ENCODE measurements at regions not wholly inside any gene's neighbourhood (a gene's known extent, or its start where the extent isn't known, plus 50 kb on each side); places are given as distances from the start of the nearest gene placed in this dataset.

GRCh38 chr7:33730958-33731357, 174.4 kb upstream of the BMPER start:
- peaks cover 4% of the 10 kb centered on the region for H3K4me1 ChIP-seq (ENCODE audit: insufficient read depth)
- H3K27me3 ChIP-seq, result no peaks in the 10 kb centered on the region
- no peak for TF ChIP-seq EZH2phosphoT487 (IDR thresholded peaks at IDR 0.05; ENCODE audit: low read depth, severe bottlenecking, unreplicated experiment)
- no peak for TF ChIP-seq CTCF (IDR thresholded peaks at IDR 0.05; ENCODE audit: poor library complexity)
- TF ChIP-seq EZH2 (IDR thresholded peaks at IDR 0.05; ENCODE audit: borderline replicate concordance), result no peak
- no peak overlapping the region for H3K4me2 ChIP-seq
- no peak overlapping the region for H3K27ac ChIP-seq
- H3K79me2 ChIP-seq, result no peaks in the 10 kb centered on the region
- WGBS (ENCODE audit: low lambda C conversion rate, missing lambda C conversion rate), result 83% methylated on average over 4 of the region's 4 CpGs
- no peaks in the 10 kb centered on the region for H3K9me2 ChIP-seq (replicated peaks; ENCODE audit: insufficient read depth)
- no peak overlapping the region for H2AFZ ChIP-seq
- no peak for DNase-seq (ENCODE audit: low spot score)
- no peaks in the 10 kb centered on the region for H3K36me3 ChIP-seq (replicated peaks; ENCODE audit: insufficient read depth, low read depth)
- no peaks in the 10 kb centered on the region for H3K9me3 ChIP-seq (ENCODE audit: low read depth)
- H3K4me3 ChIP-seq, result no peak overlapping the region
- no peaks in the 10 kb centered on the region for H4K20me1 ChIP-seq (ENCODE audit: insufficient read depth, poor library complexity, severe bottlenecking)

- no peak overlapping the region for H3K4me2 ChIP-seq
These were observed 173.4 kb upstream of the BMPER start for GRCh38 chr7:33731912-33732311.

GRCh38 chr7:33732462-33732861, 172.9 kb upstream of the BMPER start:
- Histone ChIP-seq H3K9me2 (replicated peaks; ENCODE audit: insufficient read depth) (no peaks in the 10 kb centered on the region), H3K4me1 (ENCODE audit: insufficient read depth) (peaks cover 4% of the 10 kb centered on the region), H3K27ac (no peak overlapping the region), H3K36me3 (replicated peaks; ENCODE audit: insufficient read depth, low read depth) (no peaks in the 10 kb centered on the region), H3K9me3 (ENCODE audit: low read depth) (no peaks in the 10 kb centered on the region), H3K4me3 (no peak overlapping the region), H4K20me1 (ENCODE audit: insufficient read depth, poor library complexity, severe bottlenecking) (no peaks in the 10 kb centered on the region), H3K4me2 (no peak overlapping the region), H2AFZ (no peak overlapping the region), H3K79me2 (no peaks in the 10 kb centered on the region), H3K27me3 (no peaks in the 10 kb centered on the region)
- 65% methylated on average over 2 of the region's 2 CpGs for WGBS (ENCODE audit: low lambda C conversion rate, missing lambda C conversion rate)
- DNase-seq (ENCODE audit: low spot score), result no peak
- TF ChIP-seq EZH2 (IDR thresholded peaks at IDR 0.05; ENCODE audit: borderline replicate concordance) (no peak), EZH2phosphoT487 (IDR thresholded peaks at IDR 0.05; ENCODE audit: low read depth, severe bottlenecking, unreplicated experiment) (no peak), CTCF (IDR thresholded peaks at IDR 0.05; ENCODE audit: poor library complexity) (no peak)

More at GRCh38 chr7:33731912-33732311, 173.4 kb upstream of the BMPER start:
- TF ChIP-seq CTCF (IDR thresholded peaks at IDR 0.05; ENCODE audit: poor library complexity) (no peak), EZH2 (IDR thresholded peaks at IDR 0.05; ENCODE audit: borderline replicate concordance) (no peak), EZH2phosphoT487 (IDR thresholded peaks at IDR 0.05; ENCODE audit: low read depth, severe bottlenecking, unreplicated experiment) (no peak)
- no peaks in the 10 kb centered on the region for H3K9me3 ChIP-seq (ENCODE audit: low read depth)
- peaks cover 4% of the 10 kb centered on the region for H3K4me1 ChIP-seq (ENCODE audit: insufficient read depth)
- DNase-seq (ENCODE audit: low spot score), result no peak
- H3K36me3 ChIP-seq (replicated peaks; ENCODE audit: insufficient read depth, low read depth), result no peaks in the 10 kb centered on the region
- H4K20me1 ChIP-seq (ENCODE audit: insufficient read depth, poor library complexity, severe bottlenecking), result no peaks in the 10 kb centered on the region
- 39% methylated on average over 5 of the region's 5 CpGs for WGBS (ENCODE audit: low lambda C conversion rate, missing lambda C conversion rate)
- H3K27me3 ChIP-seq, result no peaks in the 10 kb centered on the region
- no peak overlapping the region for H2AFZ ChIP-seq
- no peaks in the 10 kb centered on the region for H3K79me2 ChIP-seq
- H3K27ac ChIP-seq, result no peak overlapping the region
- no peaks in the 10 kb centered on the region for H3K9me2 ChIP-seq (replicated peaks; ENCODE audit: insufficient read depth)
- no peak overlapping the region for H3K4me3 ChIP-seq
